ENCODE measurements at regions not wholly inside any gene's neighbourhood (a gene's known extent, or its start where the extent isn't known, plus 50 kb on each side); places are given as distances from the start of the nearest gene placed in this dataset.

GRCh38 chr10:56012101-56012500, 349.0 kb downstream of the ZWINT start:
- TF ChIP-seq POLR2AphosphoS5 (IDR thresholded peaks at IDR 0.05) = no peak
- no peak for TF ChIP-seq CTCF (IDR thresholded peaks at IDR 0.05)
- no peak for TF ChIP-seq POLR2A (IDR thresholded peaks at IDR 0.05)
- Histone ChIP-seq H3K27ac (no peak overlapping the region), H3K36me3 (no peaks in the 10 kb centered on the region), H3K27me3 (replicated peaks; ENCODE audit: insufficient read depth) (no peaks in the 10 kb centered on the region), H3K4me3 (no peak overlapping the region), H3K9me3 (no peaks in the 10 kb centered on the region), H3K4me1 (replicated peaks) (no peaks in the 10 kb centered on the region)
- no peak for DNase-seq (ENCODE audit: low spot score)
- intact Hi-C loops (cut with DNase I) = no loop called here

DNA sequence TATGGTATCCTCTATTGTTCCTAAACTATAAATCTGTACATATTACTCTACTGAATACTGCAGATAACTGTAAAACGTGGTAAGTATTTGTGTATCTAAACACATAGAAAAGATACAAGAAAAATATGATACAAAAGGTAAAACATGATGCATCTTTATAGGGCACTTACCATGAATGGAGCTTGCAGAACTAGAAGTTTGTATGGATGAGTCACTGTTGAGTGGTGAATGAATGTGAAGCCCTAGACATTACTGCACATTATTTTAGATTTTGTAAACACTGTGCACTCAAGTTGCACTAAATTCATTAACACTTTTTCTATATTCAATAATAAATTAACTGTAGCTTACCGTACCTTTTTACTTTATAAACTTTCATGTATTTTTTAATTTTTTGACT, 357.5 kb downstream of the ZWINT start:
- Histone ChIP-seq H3K36me3 (no peaks in the 10 kb centered on the region), H3K27me3 (replicated peaks; ENCODE audit: insufficient read depth) (no peaks in the 10 kb centered on the region), H3K4me3 (no peak overlapping the region), H3K4me1 (replicated peaks) (no peaks in the 10 kb centered on the region), H3K9me3 (no peaks in the 10 kb centered on the region), H3K27ac (no peak overlapping the region)
- intact Hi-C loops (cut with DNase I) = no loop called here
- no peak for DNase-seq (ENCODE audit: low spot score)
- no peak for TF ChIP-seq POLR2AphosphoS5 (IDR thresholded peaks at IDR 0.05)
- WGBS = 72% methylated on average over 2 of the region's 2 CpGs

GRCh38 chr10:55989188-55989587, 371.9 kb downstream of the ZWINT start:
- H3K27ac ChIP-seq = no peak overlapping the region
- no peak for DNase-seq (ENCODE audit: low spot score)
- TF ChIP-seq POLR2A (IDR thresholded peaks at IDR 0.05) = no peak
- TF ChIP-seq CTCF (IDR thresholded peaks at IDR 0.05) = no peak
- no peak for TF ChIP-seq POLR2AphosphoS5 (IDR thresholded peaks at IDR 0.05)
- intact Hi-C loops (cut with DNase I) = no loop called here
- H3K9me3 ChIP-seq = no peaks in the 10 kb centered on the region
- H3K4me3 ChIP-seq = no peak overlapping the region
- WGBS = 30% methylated on average over 3 of the region's 3 CpGs
- no peaks in the 10 kb centered on the region for H3K4me1 ChIP-seq (replicated peaks)
- no peaks in the 10 kb centered on the region for H3K36me3 ChIP-seq
- no peaks in the 10 kb centered on the region for H3K27me3 ChIP-seq (replicated peaks; ENCODE audit: insufficient read depth)

- 38% methylated on average over 2 of the region's 2 CpGs for WGBS
- intact Hi-C loops (cut with DNase I) = no loop called here
- no peaks in the 10 kb centered on the region for H3K27me3 ChIP-seq (replicated peaks; ENCODE audit: insufficient read depth)
Observed at GRCh38 chr10:55979203-55979602, 381.9 kb downstream of the ZWINT start.

DNA sequence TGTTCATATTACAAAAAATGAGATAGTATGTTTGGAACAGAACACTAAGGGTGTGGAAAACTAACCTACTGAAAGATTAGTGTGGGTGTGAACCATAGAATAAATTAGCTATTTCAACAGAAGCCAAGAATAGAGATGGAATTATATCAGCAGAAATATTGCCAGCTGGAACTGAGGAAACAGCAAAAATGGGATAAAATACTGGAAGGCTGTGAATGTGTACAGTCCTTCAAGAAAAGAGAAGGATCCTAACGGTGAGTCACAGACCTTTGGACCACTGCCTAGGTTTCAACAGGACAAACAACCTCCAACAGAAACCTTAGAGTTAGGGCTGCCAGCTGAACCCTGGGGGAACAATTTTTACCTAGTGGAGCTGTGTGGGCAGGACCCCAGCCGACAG, 395.0 kb downstream of the ZWINT start:
- H3K36me3 ChIP-seq = no peaks in the 10 kb centered on the region
- H3K27ac ChIP-seq = no peak overlapping the region
- H3K4me3 ChIP-seq = no peak overlapping the region
- TF ChIP-seq CTCF (IDR thresholded peaks at IDR 0.05) (no peak), POLR2A (IDR thresholded peaks at IDR 0.05) (no peak), POLR2AphosphoS5 (IDR thresholded peaks at IDR 0.05) (no peak)
- no peaks in the 10 kb centered on the region for H3K9me3 ChIP-seq
- intact Hi-C loops (cut with DNase I) = no loop called here
- no peaks in the 10 kb centered on the region for H3K4me1 ChIP-seq (replicated peaks)
- H3K27me3 ChIP-seq (replicated peaks; ENCODE audit: insufficient read depth) = no peaks in the 10 kb centered on the region
- WGBS = 78% methylated on average over 2 of the region's 2 CpGs
- DNase-seq (ENCODE audit: low spot score) = no peak

More at GRCh38 chr10:55979203-55979602, 381.9 kb downstream of the ZWINT start:
- Histone ChIP-seq H3K9me3 (no peaks in the 10 kb centered on the region), H3K4me1 (replicated peaks) (no peaks in the 10 kb centered on the region), H3K36me3 (no peaks in the 10 kb centered on the region), H3K4me3 (no peak overlapping the region), H3K27ac (no peak overlapping the region)
- TF ChIP-seq CTCF (IDR thresholded peaks at IDR 0.05) (no peak), POLR2AphosphoS5 (IDR thresholded peaks at IDR 0.05) (no peak), POLR2A (IDR thresholded peaks at IDR 0.05) (no peak)
- no peak for DNase-seq (ENCODE audit: low spot score)

Data from prostate gland (tissue), 2 donors.